LHCN-M2 (cell line): ENCODE measurements at regions not wholly inside any gene's neighbourhood (a gene's known extent, or its start where the extent isn't known, plus 50 kb on each side); places are given as distances from the start of the nearest gene placed in this dataset.
"Not testable (repeated sequence)": the region's sequence is repeated elsewhere in the genome, so short reads cannot be mapped to it uniquely, and the experiment has no call there.

ENCODE experiments used
- DNase-seq: peaks from one replicate; pipeline ENCODE4 v3.0.0-alpha.2; 2012; ENCODE audit warnings: low read depth

GRCh38 chr1:104776-105175, 346.7 kb downstream of the OR4F29 start:
- not testable (repeated sequence) for DNase-seq

GRCh38 chr1:99481-99880, 352.0 kb downstream of the OR4F29 start:
- DNase-seq = not testable (repeated sequence)

- DNase-seq = not testable (repeated sequence)
These were observed 352.7 kb downstream of the OR4F29 start for GRCh38 chr1:98811-99210.

GRCh38 chr1:91279-91678, 360.2 kb downstream of the OR4F29 start:
- DNase-seq = not testable (repeated sequence)

GRCh38 chr1:88110-88509, 363.4 kb downstream of the OR4F29 start:
- not testable (repeated sequence) for DNase-seq

GRCh38 chr1:79152-79551, 372.3 kb downstream of the OR4F29 start:
- DNase-seq = not testable (repeated sequence)

GRCh38 chr1:65119-65518, 386.4 kb downstream of the OR4F29 start, which contains the start of gene OR4F5:
TSS of gene OR4F5 (plus strand) at chr1:65419.
- DNase-seq = not testable (repeated sequence)

GRCh38 chr1:56014-56531, 395.4 kb downstream of the OR4F29 start:
- not testable (repeated sequence) for DNase-seq

GRCh38 chr1:53182-53581, 398.3 kb downstream of the OR4F29 start:
- DNase-seq = not testable (repeated sequence)

GRCh38 chr1:41965-42466, 409.5 kb downstream of the OR4F29 start:
- DNase-seq = not testable (repeated sequence)

GRCh38 chr1:41197-41596, 410.3 kb downstream of the OR4F29 start:
- DNase-seq = not testable (repeated sequence)

- not testable (repeated sequence) for DNase-seq
These were observed 422.3 kb downstream of the OR4F29 start for GRCh38 chr1:29183-29582.

- not testable (repeated sequence) for DNase-seq
These were observed 434.2 kb downstream of the OR4F29 start for GRCh38 chr1:17298-17697.

GRCh38 chr1:16025-16424, 435.5 kb downstream of the OR4F29 start:
- not testable (repeated sequence) for DNase-seq

GRCh38 chr1:9941-10717, 441.3 kb downstream of the OR4F29 start:
- DNase-seq = not testable (repeated sequence)
